H1 (cell line): ENCODE measurements at regions not wholly inside any gene's neighbourhood (a gene's known extent, or its start where the extent isn't known, plus 50 kb on each side); places are given as distances from the start of the nearest gene placed in this dataset.

Experiments
- CTCF ChIA-PET: fragments of 300-600 bp; sonication (Branson Sonifier 250); formaldehyde crosslinking; loops from one replicate; lab custom pipeline; 2021; ENCODE audit not compliant: partially characterized antibody; lab: Charles Lee
- POLR2A ChIA-PET: fragments of 300-600 bp; sonication (Branson Sonifier 250); formaldehyde crosslinking; loops from one replicate; lab custom pipeline; 2021; ENCODE audit warnings: inconsistent platforms; ENCODE audit not compliant: partially characterized antibody; lab: Charles Lee
- DNase-seq, 2 experiments: peaks; one replicate each; pipeline versions ENCODE4 v3.0.0 to v3.0.0-alpha.2; 2010 to 2022; ENCODE audit warnings: low spot score in 2 of 2, low read depth in 1 of 2, mixed read lengths in 1 of 2
- FAIRE-seq: peaks from 2 replicates; lab custom pipeline; 2011; peaks lifted over from hg19 to GRCh38; lab: Jason Lieb, UNC
- H2AFZ ChIP-seq: 2 replicates; pipeline ENCODE4 v1.8.1; 2012; ENCODE audit warnings: low read length, inconsistent platforms
- H2AK5ac ChIP-seq: 2 replicates; pipeline ENCODE4 v1.6.1; 2013; ENCODE audit warnings: low read depth, low read length
- H2BK120ac ChIP-seq: replicated peaks from 2 replicates; pipeline ENCODE3; 2013; ENCODE audit warnings: low read depth, low read length, inconsistent platforms
- H2BK12ac ChIP-seq: 2 replicates; pipeline ENCODE4 v1.6.1; 2013; ENCODE audit warnings: low read depth, low read length
- H2BK15ac ChIP-seq: 2 replicates; pipeline ENCODE4 v1.6.1; 2013; ENCODE audit warnings: low read length
- H2BK20ac ChIP-seq: 2 replicates; pipeline ENCODE4 v1.6.1; 2013; ENCODE audit warnings: low read length
- H2BK5ac ChIP-seq: 2 replicates; pipeline ENCODE4 v1.6.1; 2013; ENCODE audit warnings: low read depth, low read length
- H3K14ac ChIP-seq: 2 replicates; pipeline ENCODE4 v1.6.1; 2013; ENCODE audit warnings: inconsistent platforms; ENCODE audit not compliant: insufficient read length
- H3K18ac ChIP-seq: 2 replicates; pipeline ENCODE4 v1.6.1; 2013; ENCODE audit warnings: low read length; ENCODE audit errors: extremely low read depth
- H3K23ac ChIP-seq: 2 replicates; pipeline ENCODE4 v1.6.1; 2013; ENCODE audit warnings: inconsistent platforms; ENCODE audit not compliant: insufficient read length
- H3K23me2 ChIP-seq: 2 replicates; pipeline ENCODE4 v1.6.1; 2013; ENCODE audit warnings: low read depth, low read length
- H3K27ac ChIP-seq: 2 replicates; pipeline ENCODE4 v1.6.1; 2011; ENCODE audit warnings: low read depth, low read length, inconsistent platforms
- H3K27me3 ChIP-seq, 4 experiments: replicated peaks in 1 of 4; 1 replicate in 1 of 4; 2 replicates in 3 of 4; pipeline versions ENCODE4 v1.6.1 to v1.8.1; 2011 to 2013; ENCODE audit warnings: low read length in 3 of 4, mild to moderate bottlenecking in 3 of 4, inconsistent platforms in 2 of 4, mixed read lengths in 2 of 4, moderate library complexity in 1 of 4; ENCODE audit not compliant: control insufficient read depth in 3 of 4, insufficient read depth in 3 of 4; ENCODE audit errors: extremely low read depth in 1 of 4
- H3K36me3 ChIP-seq, 4 experiments: 2 replicates each; pipeline versions ENCODE4 v1.6.1 to v1.8.1; 2011 to 2013; ENCODE audit warnings: mild to moderate bottlenecking in 4 of 4, low read length in 3 of 4, moderate library complexity in 2 of 4, control low read depth in 1 of 4, inconsistent platforms in 1 of 4; ENCODE audit not compliant: insufficient read depth in 4 of 4, control insufficient read depth in 2 of 4
- H3K4ac ChIP-seq: replicated peaks from 2 replicates; pipeline ENCODE3; 2013; ENCODE audit warnings: low read length, low read depth, mixed read lengths, inconsistent platforms; ENCODE audit not compliant: insufficient read length
- H3K4me1 ChIP-seq, 4 experiments: replicated peaks in 1 of 4; 1 replicate in 1 of 4; 2 replicates in 3 of 4; pipeline versions ENCODE4 v1.6.1 to v1.8.1; 2011 to 2013; ENCODE audit warnings: low read length in 3 of 4, inconsistent platforms in 2 of 4, mixed read lengths in 1 of 4; ENCODE audit not compliant: insufficient read depth in 4 of 4, control insufficient read depth in 3 of 4
- H3K4me2 ChIP-seq, 2 experiments: 2 replicates each; pipeline versions ENCODE4 v1.6.1 to v1.8.1; 2011 to 2013; ENCODE audit warnings: low read depth in 2 of 2, low read length in 2 of 2, control low read depth in 1 of 2, inconsistent platforms in 1 of 2, mild to moderate bottlenecking in 1 of 2; ENCODE audit not compliant: insufficient read depth in 1 of 2
- H3K4me3 ChIP-seq, 4 experiments: fragments of 200-600, 300-600 bp in 1 of 4; sonication (generic), shearing (Covaris generic), sonication (Bioruptor Twin) in 1 of 4; 2 replicates each; pipeline versions ENCODE4 v1.5.1 to v1.8.1; 2011 to 2016; ENCODE audit warnings: low read length in 4 of 4, low read depth in 3 of 4, control low read depth in 2 of 4, inconsistent platforms in 2 of 4, mild to moderate bottlenecking in 2 of 4, mixed read lengths in 1 of 4, moderate library complexity in 1 of 4; ENCODE audit not compliant: insufficient read depth in 2 of 4; ENCODE audit errors: extremely low read depth in 1 of 4
- H3K56ac ChIP-seq: replicated peaks from 2 replicates; pipeline ENCODE3; 2013; ENCODE audit warnings: low read depth, mild to moderate bottlenecking, mixed read lengths, low read length, inconsistent platforms; ENCODE audit not compliant: insufficient read length
- H3K79me1 ChIP-seq: 2 replicates; pipeline ENCODE4 v1.6.1; 2013; ENCODE audit warnings: low read depth, low read length, control low read depth
- H3K79me2 ChIP-seq, 2 experiments: 2 replicates each; pipeline versions ENCODE4 v1.6.1 to v1.8.1; 2012 to 2013; ENCODE audit warnings: low read length in 2 of 2, mild to moderate bottlenecking in 2 of 2, inconsistent platforms in 1 of 2; ENCODE audit not compliant: insufficient read depth in 2 of 2, control insufficient read depth in 1 of 2
- H3K9ac ChIP-seq, 4 experiments: replicated peaks in 1 of 4; 1 replicate in 1 of 4; 2 replicates in 3 of 4; pipeline versions ENCODE4 v1.6.1 to v1.8.1; 2011 to 2013; ENCODE audit warnings: low read depth in 3 of 4, low read length in 3 of 4, control low read depth in 2 of 4, mild to moderate bottlenecking in 2 of 4, moderate library complexity in 2 of 4, inconsistent platforms in 1 of 4; ENCODE audit errors: extremely low read depth in 1 of 4
- H3K9me3 ChIP-seq, 2 experiments: 2 replicates each; pipeline versions ENCODE4 v1.6.1 to v1.8.1; 2012 to 2013; ENCODE audit warnings: mild to moderate bottlenecking in 2 of 2, moderate library complexity in 2 of 2, control low read depth in 1 of 2, inconsistent platforms in 1 of 2, low read depth in 1 of 2, low read length in 1 of 2, mixed read lengths in 1 of 2; ENCODE audit not compliant: insufficient read depth in 2 of 2
- H4K20me1 ChIP-seq, 2 experiments: replicated peaks in 1 of 2; 2 replicates each; pipeline versions ENCODE3 to v1.8.1; 2011 to 2013; ENCODE audit warnings: inconsistent platforms in 2 of 2, low read length in 2 of 2, mild to moderate bottlenecking in 1 of 2; ENCODE audit not compliant: insufficient read depth in 2 of 2, control insufficient read depth in 1 of 2
- H4K5ac ChIP-seq: 2 replicates; pipeline ENCODE4 v1.6.1; 2013; ENCODE audit warnings: low read length, low read depth, mixed read lengths, inconsistent platforms; ENCODE audit not compliant: insufficient read length
- H4K8ac ChIP-seq: 2 replicates; pipeline ENCODE4 v1.8.0; 2013; ENCODE audit warnings: mild to moderate bottlenecking, moderate library complexity, low read length, inconsistent platforms; ENCODE audit not compliant: insufficient read depth; ENCODE audit errors: extremely low read depth
- H4K91ac ChIP-seq: replicated peaks from 2 replicates; pipeline ENCODE3; 2013; ENCODE audit warnings: low read length, mixed read lengths, inconsistent platforms; ENCODE audit not compliant: insufficient read length
- GABPA ChIP-seq: IDR thresholded peaks from 2 replicates; pipeline ENCODE4 v1.6.1; 2011; ENCODE audit warnings: mild to moderate bottlenecking, low read length, moderate library complexity, borderline replicate concordance; ENCODE audit not compliant: insufficient read depth
- KDM4A ChIP-seq: IDR thresholded peaks from one replicate; pipeline ENCODE4 v1.7.1; 2012; ENCODE audit warnings: low read depth, mild to moderate bottlenecking, moderate library complexity, low read length, inconsistent platforms; ENCODE audit not compliant: severe bottlenecking
- YY1 ChIP-seq: IDR thresholded peaks from 2 replicates; pipeline ENCODE4 v1.6.1; 2011; ENCODE audit warnings: low read depth, mild to moderate bottlenecking, low read length
- WGBS, 2 experiments: shearing (Covaris generic) in 1 of 2; methylation state at CpG; one replicate each; pipeline versions ENCODE4 v1.1.6 to v1.1.7; 2013 to 2015; ENCODE audit warnings: low lambda C conversion rate in 2 of 2, mixed read lengths in 2 of 2, inconsistent platforms in 1 of 2, low coverage in 1 of 2, missing lambda C conversion rate in 1 of 2; ENCODE audit not compliant: insufficient replicate concordance in 2 of 2, insufficient coverage in 1 of 2, insufficient read length in 1 of 2; ENCODE audit errors: extremely low coverage in 1 of 2, missing lambda C conversion rate in 1 of 2; 5-methylcytosine and 5-hydroxymethylcytosine counted together

GRCh38 chr13:108018371-108018870, 196.9 kb downstream of the LIG4 start:
- TF ChIP-seq GABPA, result no peak
- no peak for TF ChIP-seq KDM4A
- TF ChIP-seq YY1, result no peak
- H4K91ac ChIP-seq, result no peak overlapping the region
- H2BK12ac ChIP-seq, result no peak overlapping the region
- H3K9ac ChIP-seq, result no peak overlapping the region
- H3K23me2 ChIP-seq, result no peaks in the 10 kb centered on the region
- H3K4me3 ChIP-seq, result no peak overlapping the region
- WGBS, 2 experiments, result 97% methylated on average over 2 of the region's 2 CpGs; no CpG with 5 or more reads in 1 of the 2 experiments
- DNase-seq (no peak), FAIRE-seq (no peak)
- no peak overlapping the region for H3K56ac ChIP-seq
- no peak overlapping the region for H3K4me2 ChIP-seq
- no peak overlapping the region for H2BK120ac ChIP-seq
- no peaks in the 10 kb centered on the region for H3K4me1 ChIP-seq
- H3K27me3 ChIP-seq, result no peaks in the 10 kb centered on the region
- H3K9me3 ChIP-seq, result peaks cover 3 to 4% of the 10 kb centered on the region in 2 experiments; a peak in 3 of 4 replicates
- no peak overlapping the region for H3K27ac ChIP-seq
- H3K14ac ChIP-seq, result no peak overlapping the region
- no peak overlapping the region for H2BK20ac ChIP-seq
- H3K18ac ChIP-seq, result no peak overlapping the region
- H2AK5ac ChIP-seq, result no peak overlapping the region
- no peak overlapping the region for H4K5ac ChIP-seq
- H4K20me1 ChIP-seq, result no peaks in the 10 kb centered on the region
- ChIA-PET CTCF (no interaction called here), POLR2A (no interaction called here)
- no peak overlapping the region for H3K4ac ChIP-seq
- H3K79me1 ChIP-seq, result no peaks in the 10 kb centered on the region
- H3K79me2 ChIP-seq, result no peaks in the 10 kb centered on the region
- H4K8ac ChIP-seq, result no peak overlapping the region
- H2BK15ac ChIP-seq, result no peak overlapping the region
- H2AFZ ChIP-seq, result no peak overlapping the region
- no peaks in the 10 kb centered on the region for H3K36me3 ChIP-seq
- H2BK5ac ChIP-seq, result no peak overlapping the region
- no peak overlapping the region for H3K23ac ChIP-seq
